ENCODE measurements at regions not wholly inside any gene's neighbourhood (a gene's known extent, or its start where the extent isn't known, plus 50 kb on each side); places are given as distances from the start of the nearest gene placed in this dataset.

DNA sequence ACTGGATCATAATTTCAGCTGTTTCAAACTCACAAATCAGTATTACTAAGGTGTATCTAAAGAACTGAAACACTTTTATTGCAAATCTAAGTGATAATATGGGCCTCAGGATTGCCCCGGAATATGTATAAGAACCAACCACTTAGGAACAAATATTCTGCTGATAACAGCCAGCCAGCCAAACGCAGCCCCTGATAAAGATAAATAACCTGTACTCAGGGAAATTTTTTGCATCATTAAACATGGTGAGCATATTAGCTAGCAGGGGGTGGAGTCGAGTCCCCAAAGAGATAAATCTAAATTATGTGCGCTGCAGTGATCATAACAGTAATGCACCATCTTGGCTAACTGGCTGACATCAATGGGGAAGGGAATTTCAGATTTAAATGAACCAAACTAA, 410.2 kb upstream of the MAP3K7 start:
- no peaks in the 10 kb centered on the region for H3K27me3 ChIP-seq (ENCODE audit: control insufficient read depth in 1 of 2, insufficient read depth in 2 of 2, low read length in 2 of 2)
- no peaks in the 10 kb centered on the region for H3K4me1 ChIP-seq (ENCODE audit: control insufficient read depth, insufficient read depth, low read length)
- H3K36me3 ChIP-seq (ENCODE audit: control insufficient read depth in 2 of 2, insufficient read depth in 2 of 2, low read length in 2 of 2): no peaks in the 10 kb centered on the region
- no peak overlapping the region for H3K9ac ChIP-seq (ENCODE audit: low read length in 2 of 2)
- no peak overlapping the region for H3K27ac ChIP-seq (ENCODE audit: low read length)
- no peaks in the 10 kb centered on the region for H3K9me3 ChIP-seq (ENCODE audit: control insufficient read depth in 2 of 2, low read length in 2 of 2)
- H3K4me3 ChIP-seq (ENCODE audit: low read length in 2 of 2): no peak overlapping the region

DNA sequence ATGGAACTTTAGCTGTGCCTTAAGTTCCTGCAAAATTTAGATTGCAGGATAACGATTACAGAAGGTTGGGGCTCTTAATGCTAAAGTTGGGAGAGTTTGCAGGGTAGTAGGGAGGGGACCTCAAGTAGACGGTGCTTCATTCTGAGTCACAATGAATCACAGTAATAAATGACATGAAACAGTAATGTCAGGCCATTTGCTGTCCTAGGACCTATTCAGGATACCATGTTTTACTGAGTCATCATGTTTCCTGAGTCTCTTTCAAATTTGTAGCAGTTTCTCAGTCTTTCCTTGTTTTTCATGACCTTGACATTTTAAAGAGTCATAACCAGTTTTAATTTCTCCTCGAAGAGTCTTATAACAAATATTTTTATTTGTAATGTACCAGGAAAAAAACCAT, 406.9 kb upstream of the MAP3K7 start:
- H3K4me3 ChIP-seq (ENCODE audit: low read length in 2 of 2): no peak overlapping the region
- H3K27ac ChIP-seq (ENCODE audit: low read length): no peak overlapping the region
- H3K4me1 ChIP-seq (ENCODE audit: control insufficient read depth, insufficient read depth, low read length): no peaks in the 10 kb centered on the region
- no peaks in the 10 kb centered on the region for H3K36me3 ChIP-seq (ENCODE audit: control insufficient read depth in 2 of 2, insufficient read depth in 2 of 2, low read length in 2 of 2)
- no peaks in the 10 kb centered on the region for H3K27me3 ChIP-seq (ENCODE audit: control insufficient read depth in 1 of 2, insufficient read depth in 2 of 2, low read length in 2 of 2)
- no peaks in the 10 kb centered on the region for H3K9me3 ChIP-seq (ENCODE audit: control insufficient read depth in 2 of 2, low read length in 2 of 2)
- H3K9ac ChIP-seq (ENCODE audit: low read length in 2 of 2): no peak overlapping the region

DNA sequence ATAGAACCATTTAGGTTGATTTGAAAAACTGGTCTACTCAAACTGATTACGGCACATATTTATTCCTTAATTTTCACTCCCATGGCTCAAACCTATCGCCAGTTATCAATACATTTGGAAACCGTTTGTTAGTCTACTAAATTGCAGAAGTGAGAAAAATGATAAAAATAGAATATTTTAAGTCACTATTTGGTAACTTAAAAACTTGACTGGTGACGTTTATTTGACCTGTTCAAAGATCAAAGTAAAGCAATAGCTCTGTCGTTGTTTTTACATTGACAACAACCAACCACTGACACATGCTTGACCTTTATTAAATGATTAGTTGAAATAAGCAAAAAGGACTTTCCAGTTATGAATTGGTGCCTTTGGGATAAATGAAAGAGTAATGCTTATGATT, 402.9 kb upstream of the MAP3K7 start:
- H3K27me3 ChIP-seq (ENCODE audit: control insufficient read depth in 1 of 2, insufficient read depth in 2 of 2, low read length in 2 of 2): no peaks in the 10 kb centered on the region
- no peak overlapping the region for H3K9ac ChIP-seq (ENCODE audit: low read length in 2 of 2)
- H3K4me1 ChIP-seq (ENCODE audit: control insufficient read depth, insufficient read depth, low read length): no peaks in the 10 kb centered on the region
- no peaks in the 10 kb centered on the region for H3K36me3 ChIP-seq (ENCODE audit: control insufficient read depth in 2 of 2, insufficient read depth in 2 of 2, low read length in 2 of 2)
- H3K9me3 ChIP-seq (ENCODE audit: control insufficient read depth in 2 of 2, low read length in 2 of 2): no peaks in the 10 kb centered on the region
- H3K27ac ChIP-seq (ENCODE audit: low read length): no peak overlapping the region
- no peak overlapping the region for H3K4me3 ChIP-seq (ENCODE audit: low read length in 2 of 2)

DNA sequence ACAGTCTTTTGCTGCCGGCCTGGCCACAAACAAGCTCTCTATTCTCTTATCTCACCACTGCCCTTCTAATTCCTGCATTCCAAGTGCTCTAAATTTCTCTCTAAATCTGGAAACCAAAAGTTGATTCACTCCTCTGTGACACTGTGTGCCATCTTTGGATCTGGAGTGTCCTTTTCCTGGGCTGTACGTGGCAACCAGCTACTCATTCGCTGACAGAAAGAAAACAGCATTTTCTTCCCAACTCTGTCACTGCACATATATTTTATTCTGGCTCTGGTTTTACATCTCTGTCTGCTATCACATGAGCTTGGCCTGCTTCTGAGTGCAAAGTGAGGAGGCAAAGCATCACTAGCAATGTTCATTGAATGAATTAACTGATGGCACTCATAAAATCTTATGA, 397.2 kb upstream of the MAP3K7 start:
- Histone ChIP-seq H3K4me3 (ENCODE audit: low read length in 2 of 2) (no peak overlapping the region), H3K36me3 (ENCODE audit: control insufficient read depth in 2 of 2, insufficient read depth in 2 of 2, low read length in 2 of 2) (no peaks in the 10 kb centered on the region), H3K9ac (ENCODE audit: low read length in 2 of 2) (no peak overlapping the region)

DNA sequence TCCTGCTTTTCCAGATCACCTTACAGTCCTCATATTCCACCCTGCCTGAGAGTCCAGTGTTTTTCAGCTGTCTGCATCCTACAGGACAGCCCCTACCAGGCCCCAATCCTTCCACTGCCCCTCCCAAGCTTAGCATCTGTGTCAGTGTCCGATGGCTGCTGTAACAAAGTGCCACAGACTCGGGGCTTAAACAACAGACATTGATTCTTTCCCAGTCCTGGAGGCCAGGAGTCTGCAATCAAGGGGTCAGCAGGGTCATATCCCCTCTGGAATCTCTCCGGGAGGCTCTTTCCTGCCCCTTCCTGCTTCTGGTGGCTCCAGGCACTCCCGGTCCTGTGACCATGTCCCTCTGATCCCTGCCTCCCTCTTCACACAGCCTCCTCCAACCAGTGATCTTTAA, 396.6 kb upstream of the MAP3K7 start:
- no peaks in the 10 kb centered on the region for H3K4me1 ChIP-seq (ENCODE audit: control insufficient read depth, insufficient read depth, low read length)
- no peaks in the 10 kb centered on the region for H3K36me3 ChIP-seq (ENCODE audit: control insufficient read depth in 2 of 2, insufficient read depth in 2 of 2, low read length in 2 of 2)
- no peak overlapping the region for H3K27ac ChIP-seq (ENCODE audit: low read length)
- no peak overlapping the region for H3K9ac ChIP-seq (ENCODE audit: low read length in 2 of 2)
- no peak overlapping the region for H3K4me3 ChIP-seq (ENCODE audit: low read length in 2 of 2)
- no peaks in the 10 kb centered on the region for H3K9me3 ChIP-seq (ENCODE audit: control insufficient read depth in 2 of 2, low read length in 2 of 2)
- no peaks in the 10 kb centered on the region for H3K27me3 ChIP-seq (ENCODE audit: control insufficient read depth in 1 of 2, insufficient read depth in 2 of 2, low read length in 2 of 2)

More for the DNA sequence above, 397.2 kb upstream of the MAP3K7 start:
- H3K27ac ChIP-seq (ENCODE audit: low read length): no peak overlapping the region
- H3K9me3 ChIP-seq (ENCODE audit: control insufficient read depth in 2 of 2, low read length in 2 of 2): no peaks in the 10 kb centered on the region
- no peaks in the 10 kb centered on the region for H3K27me3 ChIP-seq (ENCODE audit: control insufficient read depth in 1 of 2, insufficient read depth in 2 of 2, low read length in 2 of 2)
- H3K4me1 ChIP-seq (ENCODE audit: control insufficient read depth, insufficient read depth, low read length): no peaks in the 10 kb centered on the region

DNA sequence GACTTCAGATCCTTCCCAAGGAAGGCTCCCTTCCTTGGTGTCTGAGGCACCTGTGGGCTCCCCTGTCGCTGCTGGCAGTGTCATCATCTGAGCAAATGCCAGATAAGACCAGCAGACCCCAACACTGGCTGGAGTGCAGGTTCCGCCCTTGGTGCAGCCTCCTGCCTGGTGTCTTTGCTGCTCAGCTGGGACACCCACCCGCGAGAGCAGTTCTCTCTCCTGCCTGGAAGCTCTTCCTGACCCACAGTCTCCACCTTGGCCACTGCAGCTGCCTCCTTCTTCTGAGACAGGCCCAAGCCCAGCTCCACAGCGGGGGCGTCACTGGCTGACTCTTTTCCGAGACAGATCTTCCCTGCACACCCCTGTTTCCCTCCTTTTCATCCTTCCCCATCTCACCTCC, 395.7 kb upstream of the MAP3K7 start:
- H3K4me1 ChIP-seq (ENCODE audit: control insufficient read depth, insufficient read depth, low read length): no peaks in the 10 kb centered on the region
- no peaks in the 10 kb centered on the region for H3K27me3 ChIP-seq (ENCODE audit: control insufficient read depth in 1 of 2, insufficient read depth in 2 of 2, low read length in 2 of 2)
- no peaks in the 10 kb centered on the region for H3K9me3 ChIP-seq (ENCODE audit: control insufficient read depth in 2 of 2, low read length in 2 of 2)
- H3K4me3 ChIP-seq (ENCODE audit: low read length in 2 of 2): no peak overlapping the region
- H3K9ac ChIP-seq (ENCODE audit: low read length in 2 of 2): no peak overlapping the region
- H3K27ac ChIP-seq (ENCODE audit: low read length): no peak overlapping the region
- H3K36me3 ChIP-seq (ENCODE audit: control insufficient read depth in 2 of 2, insufficient read depth in 2 of 2, low read length in 2 of 2): no peaks in the 10 kb centered on the region

DNA sequence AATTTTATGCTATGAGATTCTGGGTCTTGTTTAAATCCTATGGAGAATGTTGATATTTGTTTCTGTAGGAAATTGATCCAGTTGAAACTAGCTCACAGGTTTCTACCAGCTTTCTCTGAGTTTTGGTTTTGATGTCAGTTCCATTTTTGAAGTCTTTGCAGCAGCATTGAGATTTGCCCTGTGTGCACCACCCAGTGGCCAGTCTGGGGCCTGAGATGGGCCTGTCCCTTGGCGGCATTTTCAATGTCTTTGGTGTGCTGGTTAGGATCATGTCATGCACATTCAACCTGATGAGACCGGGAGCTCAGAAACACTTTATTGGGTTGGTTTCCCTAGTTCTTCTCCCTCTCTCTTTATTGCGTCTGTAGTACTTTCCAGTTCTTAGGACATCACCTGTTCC, 395.2 kb upstream of the MAP3K7 start:
- Histone ChIP-seq H3K27me3 (ENCODE audit: control insufficient read depth in 1 of 2, insufficient read depth in 2 of 2, low read length in 2 of 2) (no peaks in the 10 kb centered on the region), H3K4me3 (ENCODE audit: low read length in 2 of 2) (no peak overlapping the region), H3K9me3 (ENCODE audit: control insufficient read depth in 2 of 2, low read length in 2 of 2) (no peaks in the 10 kb centered on the region), H3K4me1 (ENCODE audit: control insufficient read depth, insufficient read depth, low read length) (no peaks in the 10 kb centered on the region), H3K36me3 (ENCODE audit: control insufficient read depth in 2 of 2, insufficient read depth in 2 of 2, low read length in 2 of 2) (no peaks in the 10 kb centered on the region), H3K27ac (ENCODE audit: low read length) (no peak overlapping the region), H3K9ac (ENCODE audit: low read length in 2 of 2) (no peak overlapping the region)

DNA sequence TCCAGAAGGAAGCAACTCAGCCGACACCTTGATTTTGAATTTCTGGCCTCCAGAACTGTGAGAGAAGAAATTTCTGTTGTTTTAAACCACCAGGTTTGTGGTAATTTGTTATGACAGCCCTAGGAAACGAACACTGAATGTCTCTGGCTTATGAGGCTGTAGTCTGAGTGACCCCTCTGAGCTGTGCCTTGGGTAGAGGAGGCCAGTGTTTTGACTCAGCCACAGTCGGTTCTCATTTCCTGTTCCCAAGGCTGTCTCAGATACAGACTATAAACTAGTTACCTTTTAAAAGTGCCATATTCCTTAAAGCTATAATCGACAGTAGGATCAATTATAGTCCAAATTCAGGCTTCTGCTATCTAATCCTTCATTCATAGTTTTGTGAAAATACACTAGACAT, 391.2 kb upstream of the MAP3K7 start:
- Histone ChIP-seq H3K27me3 (ENCODE audit: control insufficient read depth in 1 of 2, insufficient read depth in 2 of 2, low read length in 2 of 2) (no peaks in the 10 kb centered on the region), H3K27ac (ENCODE audit: low read length) (no peak overlapping the region), H3K4me3 (ENCODE audit: low read length in 2 of 2) (no peak overlapping the region), H3K9me3 (ENCODE audit: control insufficient read depth in 2 of 2, low read length in 2 of 2) (no peaks in the 10 kb centered on the region), H3K4me1 (ENCODE audit: control insufficient read depth, insufficient read depth, low read length) (no peaks in the 10 kb centered on the region), H3K9ac (ENCODE audit: low read length in 2 of 2) (no peak overlapping the region), H3K36me3 (ENCODE audit: control insufficient read depth in 2 of 2, insufficient read depth in 2 of 2, low read length in 2 of 2) (no peaks in the 10 kb centered on the region)

DNA sequence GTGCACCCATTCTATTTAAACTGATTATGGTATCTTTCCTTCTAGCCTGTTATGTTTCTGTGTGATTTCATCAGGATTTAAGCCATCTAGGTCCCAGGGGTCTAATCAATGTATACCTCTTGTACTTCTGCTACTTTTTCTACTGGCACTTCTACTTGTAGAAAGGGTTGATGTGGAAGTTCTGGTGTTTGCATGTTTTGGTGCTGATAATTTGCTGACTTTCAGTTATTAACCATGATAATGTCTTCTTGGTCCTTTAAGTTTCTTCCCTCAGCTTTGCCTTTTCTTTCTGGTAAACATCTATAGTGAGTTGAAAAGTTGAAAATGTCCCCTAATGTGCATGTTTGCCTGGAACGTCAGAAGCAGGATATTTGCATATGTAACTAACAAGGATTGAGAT, 390.6 kb upstream of the MAP3K7 start:
- H3K27ac ChIP-seq (ENCODE audit: low read length): no peak overlapping the region
- no peak overlapping the region for H3K4me3 ChIP-seq (ENCODE audit: low read length in 2 of 2)
- H3K9me3 ChIP-seq (ENCODE audit: control insufficient read depth in 2 of 2, low read length in 2 of 2): no peaks in the 10 kb centered on the region
- no peaks in the 10 kb centered on the region for H3K27me3 ChIP-seq (ENCODE audit: control insufficient read depth in 1 of 2, insufficient read depth in 2 of 2, low read length in 2 of 2)
- H3K36me3 ChIP-seq (ENCODE audit: control insufficient read depth in 2 of 2, insufficient read depth in 2 of 2, low read length in 2 of 2): no peaks in the 10 kb centered on the region
- H3K9ac ChIP-seq (ENCODE audit: low read length in 2 of 2): no peak overlapping the region
- H3K4me1 ChIP-seq (ENCODE audit: control insufficient read depth, insufficient read depth, low read length): no peaks in the 10 kb centered on the region

DNA sequence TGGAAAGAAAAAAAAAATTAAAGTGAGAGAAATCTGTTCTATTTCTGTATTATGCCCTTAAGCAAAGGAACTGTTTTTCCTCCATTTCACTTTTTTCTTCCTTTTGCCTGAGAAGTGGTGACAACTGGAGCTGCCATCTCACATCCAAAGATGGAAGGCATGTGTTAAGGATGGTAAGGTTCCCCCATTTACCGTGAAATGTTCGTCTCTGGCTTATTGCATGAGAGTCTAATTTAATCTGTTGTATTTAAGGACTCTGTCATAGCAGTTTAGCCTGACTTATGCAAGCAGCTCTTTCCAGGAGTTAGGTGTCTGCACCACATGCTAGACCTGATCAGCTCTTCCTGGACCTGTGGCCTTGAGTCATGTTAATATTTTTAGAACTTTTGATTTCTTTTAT, 389.5 kb upstream of the MAP3K7 start:
- Histone ChIP-seq H3K9ac (ENCODE audit: low read length in 2 of 2) (no peak overlapping the region), H3K27me3 (ENCODE audit: control insufficient read depth in 1 of 2, insufficient read depth in 2 of 2, low read length in 2 of 2) (no peaks in the 10 kb centered on the region), H3K36me3 (ENCODE audit: control insufficient read depth in 2 of 2, insufficient read depth in 2 of 2, low read length in 2 of 2) (no peaks in the 10 kb centered on the region), H3K4me3 (ENCODE audit: low read length in 2 of 2) (no peak overlapping the region), H3K9me3 (ENCODE audit: control insufficient read depth in 2 of 2, low read length in 2 of 2) (no peaks in the 10 kb centered on the region), H3K4me1 (ENCODE audit: control insufficient read depth, insufficient read depth, low read length) (no peaks in the 10 kb centered on the region), H3K27ac (ENCODE audit: low read length) (no peak overlapping the region)

DNA sequence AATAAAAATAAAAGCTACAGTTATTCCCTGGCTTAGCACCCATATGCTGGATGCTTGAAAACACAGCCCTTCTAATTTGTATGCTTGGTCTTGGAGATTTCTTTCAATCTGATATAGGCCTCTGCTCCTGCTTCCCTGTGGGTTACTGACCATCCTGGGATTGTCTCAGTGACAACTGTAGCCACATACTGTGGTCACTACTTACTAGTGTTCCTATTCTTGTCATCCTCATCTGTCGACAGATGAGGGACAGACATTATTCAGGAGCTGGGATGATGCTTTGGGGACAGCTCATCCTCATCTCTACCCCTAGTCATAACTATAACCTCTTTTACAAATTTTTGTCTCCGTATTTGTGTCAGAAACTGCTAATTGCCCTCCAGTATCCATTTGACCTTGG, 388.9 kb upstream of the MAP3K7 start:
- Histone ChIP-seq H3K4me3 (ENCODE audit: low read length in 2 of 2) (no peak overlapping the region), H3K27ac (ENCODE audit: low read length) (no peak overlapping the region), H3K9ac (ENCODE audit: low read length in 2 of 2) (no peak overlapping the region), H3K9me3 (ENCODE audit: control insufficient read depth in 2 of 2, low read length in 2 of 2) (no peaks in the 10 kb centered on the region), H3K4me1 (ENCODE audit: control insufficient read depth, insufficient read depth, low read length) (no peaks in the 10 kb centered on the region), H3K36me3 (ENCODE audit: control insufficient read depth in 2 of 2, insufficient read depth in 2 of 2, low read length in 2 of 2) (no peaks in the 10 kb centered on the region), H3K27me3 (ENCODE audit: control insufficient read depth in 1 of 2, insufficient read depth in 2 of 2, low read length in 2 of 2) (no peaks in the 10 kb centered on the region)

DNA sequence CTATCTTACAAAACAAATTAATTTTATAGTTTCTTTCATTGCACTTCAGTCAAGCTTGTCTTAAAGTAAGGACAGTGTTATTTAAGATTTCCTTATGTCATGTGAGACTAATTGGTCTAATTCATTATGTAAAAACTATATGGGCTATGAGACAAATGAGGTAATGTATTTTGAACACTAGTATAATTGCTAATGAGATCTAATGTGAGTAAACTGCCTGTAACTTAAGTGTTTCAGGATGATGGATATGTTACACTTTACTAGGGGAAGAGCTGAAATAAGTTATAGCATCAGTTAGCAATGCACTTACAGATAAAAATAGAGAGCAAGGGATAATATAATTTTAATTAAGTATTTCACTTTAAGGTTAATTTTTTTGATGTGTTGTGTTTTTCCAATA, 386.3 kb upstream of the MAP3K7 start:
- Histone ChIP-seq H3K9ac (ENCODE audit: low read length in 2 of 2) (no peak overlapping the region), H3K36me3 (ENCODE audit: control insufficient read depth in 2 of 2, insufficient read depth in 2 of 2, low read length in 2 of 2) (no peaks in the 10 kb centered on the region), H3K4me1 (ENCODE audit: control insufficient read depth, insufficient read depth, low read length) (no peaks in the 10 kb centered on the region), H3K27ac (ENCODE audit: low read length) (no peak overlapping the region), H3K9me3 (ENCODE audit: control insufficient read depth in 2 of 2, low read length in 2 of 2) (no peaks in the 10 kb centered on the region), H3K4me3 (ENCODE audit: low read length in 2 of 2) (no peak overlapping the region), H3K27me3 (ENCODE audit: control insufficient read depth in 1 of 2, insufficient read depth in 2 of 2, low read length in 2 of 2) (no peaks in the 10 kb centered on the region)

All from stomach smooth muscle (tissue), 2 donors.